GM18511 (cell line): ENCODE measurements at regions not wholly inside any gene's neighbourhood (a gene's known extent, or its start where the extent isn't known, plus 50 kb on each side); places are given as distances from the start of the nearest gene placed in this dataset.
"Not testable (repeated sequence)": the region's sequence is repeated elsewhere in the genome, so short reads cannot be mapped to it uniquely, and the experiment has no call there.

Source experiments
- ATAC-seq: cut with Tn5 transposase; IDR thresholded peaks from one replicate; pipeline ENCODE4 v1.9.1; 2021; ENCODE audit warnings: mild to moderate bottlenecking, moderate library complexity; ENCODE audit not compliant: unreplicated experiment

GRCh38 chr9:40939201-40939887 is 189.1 kb downstream of the FOXD4L6 start:
- not testable (repeated sequence) for ATAC-seq

GRCh38 chr9:40935336-40935735 is 193.1 kb downstream of the FOXD4L6 start:
- no peak for ATAC-seq

GRCh38 chr9:40934480-40934879 is 194.0 kb downstream of the FOXD4L6 start:
- not testable (repeated sequence) for ATAC-seq

- ATAC-seq, result not testable (repeated sequence)
These were observed 198.1 kb downstream of the FOXD4L6 start for GRCh38 chr9:40930426-40930825.

DNA sequence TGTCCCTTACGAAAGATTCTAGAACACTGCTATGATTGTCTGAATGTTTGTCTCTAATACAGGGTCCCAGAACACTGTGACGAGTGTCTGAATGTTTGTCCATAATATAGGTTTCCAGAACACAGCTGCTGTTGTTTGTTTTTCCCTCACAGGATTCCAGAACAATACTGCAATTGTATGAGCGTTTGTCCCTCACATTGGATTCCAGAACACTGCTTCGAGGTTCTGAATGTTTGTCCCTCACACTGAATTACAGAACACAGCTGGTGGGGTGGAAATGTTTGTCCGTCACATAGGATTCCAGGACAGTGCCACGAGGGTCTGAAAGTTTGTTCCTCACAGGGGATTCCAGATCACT is 199.0 kb downstream of the FOXD4L6 start:
- ATAC-seq, result not testable (repeated sequence)

DNA sequence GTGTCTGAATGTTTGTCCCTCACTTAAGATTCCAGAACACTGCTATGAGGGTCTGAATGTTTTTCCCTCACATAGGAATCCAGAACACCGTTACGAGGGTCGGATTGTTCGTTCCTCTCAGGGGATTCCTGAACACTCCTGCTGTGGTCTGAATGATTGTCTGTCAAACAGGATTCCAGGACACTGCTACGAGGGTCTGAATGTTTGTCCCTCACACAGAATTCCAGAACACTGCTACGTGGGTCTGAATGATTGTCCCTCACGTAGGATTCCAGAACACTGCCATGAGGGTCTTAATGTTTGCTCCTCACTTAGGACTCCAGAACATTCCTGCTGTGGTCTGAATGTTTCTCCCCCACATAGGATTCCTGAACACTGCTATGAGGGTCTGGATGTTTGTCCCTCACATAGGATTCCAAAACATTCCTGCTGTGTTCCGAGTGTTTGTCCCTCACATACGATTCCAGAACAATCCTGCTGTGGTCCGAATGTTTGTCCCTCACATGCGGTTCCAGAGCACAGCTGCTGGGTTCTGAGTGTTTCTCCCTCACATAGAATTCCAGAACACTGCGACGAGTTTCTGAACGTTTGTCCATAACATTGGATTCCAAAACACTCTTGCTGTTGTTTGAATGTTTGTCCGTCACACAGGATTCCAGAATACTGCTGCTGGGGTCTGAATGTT is 199.5 kb downstream of the FOXD4L6 start:
- ATAC-seq, result no peak

- no peak for ATAC-seq
These were observed 200.4 kb downstream of the FOXD4L6 start for GRCh38 chr9:40927851-40928802.

GRCh38 chr9:40927260-40927631 is 201.2 kb downstream of the FOXD4L6 start:
- ATAC-seq, result no peak

DNA sequence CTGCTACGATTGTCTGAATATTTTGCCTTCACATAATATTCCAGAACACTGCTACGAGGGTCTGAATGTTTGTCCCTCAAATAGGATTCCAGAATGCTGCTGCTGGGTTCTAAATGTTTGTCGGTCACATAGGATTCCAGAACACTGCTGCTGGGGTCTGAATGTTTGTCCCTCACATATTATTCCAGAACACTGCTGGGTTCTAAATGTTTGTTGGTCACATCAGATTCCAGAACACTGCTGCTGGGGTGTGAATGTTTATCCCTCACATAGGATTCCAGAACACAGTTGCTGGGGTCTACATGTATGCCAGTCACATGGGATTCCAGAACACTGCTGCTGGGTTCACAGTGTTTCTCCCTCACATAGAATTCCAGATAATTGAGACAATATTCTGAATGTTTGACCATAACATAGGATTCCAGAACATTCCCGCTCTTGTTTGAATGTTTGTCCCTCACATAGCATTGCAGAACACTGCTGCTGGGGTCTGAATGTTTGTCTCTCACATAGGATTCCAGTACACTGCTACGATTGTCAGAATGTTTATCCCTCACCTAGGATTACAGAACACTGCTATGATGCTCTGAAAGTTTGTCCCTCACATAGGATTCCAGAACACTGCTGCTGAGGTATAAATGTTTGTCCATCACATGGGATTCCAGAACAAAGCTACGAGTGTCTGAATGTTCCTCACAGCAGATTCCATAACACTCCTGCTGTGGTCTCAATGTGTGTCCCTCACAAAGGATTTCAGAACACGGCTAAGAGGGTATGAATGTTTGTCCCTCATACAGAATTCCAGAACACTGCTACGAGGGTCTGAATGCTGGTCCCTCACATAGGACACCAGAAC is 201.8 kb downstream of the FOXD4L6 start:
- ATAC-seq, result no peak

GRCh38 chr9:40925149-40925548 is 203.3 kb downstream of the FOXD4L6 start:
- no peak for ATAC-seq

DNA sequence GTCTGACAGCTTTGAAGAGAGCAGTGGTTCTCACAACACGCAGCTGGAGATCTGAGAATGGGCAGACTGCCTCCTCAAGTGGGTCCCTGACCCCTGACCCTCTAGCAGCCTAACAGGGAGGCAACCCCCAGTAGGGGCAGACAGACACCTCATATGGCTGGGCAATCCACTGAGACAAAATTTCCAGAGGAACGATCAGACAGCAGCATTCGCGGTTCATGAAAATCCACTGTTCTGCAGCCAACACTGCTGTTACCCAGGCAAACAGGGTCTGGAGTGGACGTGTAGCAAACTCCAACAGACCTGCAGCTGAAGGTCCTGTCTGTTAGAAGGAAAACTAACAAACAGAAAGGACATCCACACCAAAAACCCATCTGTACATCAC is 212.1 kb downstream of the FOXD4L6 start:
- not testable (repeated sequence) for ATAC-seq

GRCh38 chr9:40915660-40916398 is 212.7 kb downstream of the FOXD4L6 start:
- ATAC-seq, result not testable (repeated sequence)

DNA sequence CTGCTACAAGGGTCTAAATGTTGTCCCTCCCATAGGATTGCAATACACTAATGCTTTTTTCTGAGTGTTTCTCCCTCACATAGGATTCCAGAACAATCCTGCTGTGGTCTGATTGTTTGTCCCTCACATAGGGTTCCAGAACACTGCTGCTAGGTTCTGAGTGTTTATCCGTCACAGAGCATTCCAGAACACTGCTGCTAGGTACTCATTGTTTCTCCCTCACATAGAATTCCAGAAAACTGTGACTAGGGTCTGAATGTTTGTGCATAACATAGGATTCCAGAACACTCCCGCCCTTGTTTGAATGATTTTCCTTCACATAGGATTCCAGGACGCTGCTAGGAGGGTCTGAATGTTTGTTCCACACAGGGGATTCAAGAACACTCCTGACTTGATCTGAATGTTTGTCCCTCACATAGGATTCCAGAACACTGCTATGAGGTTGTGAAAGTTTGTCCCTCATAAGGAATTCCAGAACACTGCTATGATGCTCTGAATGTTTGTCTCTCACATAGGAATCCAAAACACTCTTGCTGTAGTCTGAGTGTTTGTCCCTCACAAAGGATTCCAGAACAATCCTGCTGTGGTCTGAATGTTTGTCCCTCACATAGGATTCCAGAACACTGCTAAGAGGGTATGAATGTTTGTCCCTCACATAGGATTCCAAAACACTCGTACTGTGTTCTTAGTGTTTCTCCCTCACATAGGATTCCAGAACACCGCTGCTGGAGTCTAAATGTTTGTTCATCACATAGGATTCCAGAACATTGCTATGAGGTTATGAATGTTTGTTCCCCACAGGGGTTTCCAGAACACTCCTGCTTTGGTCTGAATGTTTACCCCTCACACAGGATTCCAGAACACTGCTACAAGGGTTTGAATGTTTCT is 213.5 kb downstream of the FOXD4L6 start:
- no peak for ATAC-seq

GRCh38 chr9:40913928-40914673 is 214.4 kb downstream of the FOXD4L6 start:
- no peak for ATAC-seq

GRCh38 chr9:40913096-40913719 is 215.3 kb downstream of the FOXD4L6 start:
- no peak for ATAC-seq

GRCh38 chr9:40912679-40913078 is 215.8 kb downstream of the FOXD4L6 start:
- ATAC-seq, result not testable (repeated sequence)

DNA sequence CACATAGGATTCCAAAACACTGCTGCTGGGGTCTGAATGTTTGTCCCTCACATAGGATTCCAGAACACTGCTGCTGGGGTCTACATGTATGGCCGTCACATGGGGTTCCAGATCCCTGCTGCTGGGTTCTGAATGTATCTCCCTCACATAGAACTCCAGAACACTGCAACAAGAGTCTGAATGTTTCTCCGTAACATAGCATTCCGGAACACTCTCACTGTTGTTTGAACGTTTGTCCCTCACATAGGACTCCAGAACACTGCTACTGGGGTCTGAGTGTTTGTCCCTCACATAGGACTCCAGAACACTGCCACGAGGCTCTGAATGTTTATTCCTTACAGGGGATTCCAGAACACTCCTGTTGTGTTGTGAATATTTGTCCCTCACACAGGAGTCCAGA is 216.8 kb downstream of the FOXD4L6 start:
- no peak for ATAC-seq

DNA sequence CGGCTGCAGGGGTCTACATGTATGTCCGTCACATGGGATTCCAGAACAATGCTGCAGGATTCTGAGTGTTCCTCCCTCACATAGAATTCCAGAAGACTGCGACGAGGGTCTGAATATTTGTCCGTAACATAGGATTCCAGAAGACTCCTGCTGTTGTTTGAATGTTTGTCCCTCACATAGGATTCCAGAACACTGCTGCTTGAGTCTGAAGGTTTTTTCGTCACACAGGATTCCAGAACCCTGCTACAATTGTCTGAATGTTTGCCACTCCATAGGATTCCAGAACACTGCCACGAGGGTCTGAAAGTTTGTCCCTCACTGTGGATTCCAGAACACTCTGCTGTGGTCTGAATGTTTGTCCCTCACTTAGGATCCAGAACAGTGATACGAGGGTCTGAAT is 217.5 kb downstream of the FOXD4L6 start:
- not testable (repeated sequence) for ATAC-seq
